ENCODE measurements at regions not wholly inside any gene's neighbourhood (a gene's known extent, or its start where the extent isn't known, plus 50 kb on each side); places are given as distances from the start of the nearest gene placed in this dataset.

GRCh38 chr7:32266932-32267475 is 196.8 kb upstream of the PDE1C start:
- BruUV-seq (replicated peaks) = no TSS peak
- intact Hi-C loops (cut with micrococcal nuclease; ENCODE audit: unreplicated experiment) = no loop called here
- CTCF ChIA-PET (ENCODE audit: unreplicated experiment) = interaction anchor here (0.6 kb wide), 1 partner anchor 27 kb away, joined by 4 read pairs; no protein-coding TSS in a partner anchor
- Histone ChIP-seq H3K9me3 (ENCODE audit: low read length) (no peaks in the 10 kb centered on the region), H3K4me2 (ENCODE audit: low read length) (no peak overlapping the region), H3K27ac (ENCODE audit: low read depth, low read length, poor library complexity, severe bottlenecking) (no peak overlapping the region), H3K4me1 (ENCODE audit: insufficient read depth, low read length, poor library complexity, severe bottlenecking) (no peaks in the 10 kb centered on the region), H3K9me2 (ENCODE audit: insufficient read depth, low read length) (no peaks in the 10 kb centered on the region), H3K79me2 (ENCODE audit: insufficient read depth, low read depth, low read length) (no peaks in the 10 kb centered on the region), H3K36me3 (ENCODE audit: insufficient read depth, low read length) (no peaks in the 10 kb centered on the region), H4K20me1 (ENCODE audit: insufficient read depth, low read length) (no peaks in the 10 kb centered on the region), H3K4me3 (ENCODE audit: low read depth, low read length, poor library complexity, severe bottlenecking) (no peak overlapping the region), H2AFZ (ENCODE audit: low read length) (no peak overlapping the region)
- DNase-seq (ENCODE audit: low spot score) = no peak
- no peak for TF ChIP-seq EZH2phosphoT487 (IDR thresholded peaks at IDR 0.05; ENCODE audit: borderline replicate concordance, low read depth, low read length)
- TF ChIP-seq, protein P1, sequence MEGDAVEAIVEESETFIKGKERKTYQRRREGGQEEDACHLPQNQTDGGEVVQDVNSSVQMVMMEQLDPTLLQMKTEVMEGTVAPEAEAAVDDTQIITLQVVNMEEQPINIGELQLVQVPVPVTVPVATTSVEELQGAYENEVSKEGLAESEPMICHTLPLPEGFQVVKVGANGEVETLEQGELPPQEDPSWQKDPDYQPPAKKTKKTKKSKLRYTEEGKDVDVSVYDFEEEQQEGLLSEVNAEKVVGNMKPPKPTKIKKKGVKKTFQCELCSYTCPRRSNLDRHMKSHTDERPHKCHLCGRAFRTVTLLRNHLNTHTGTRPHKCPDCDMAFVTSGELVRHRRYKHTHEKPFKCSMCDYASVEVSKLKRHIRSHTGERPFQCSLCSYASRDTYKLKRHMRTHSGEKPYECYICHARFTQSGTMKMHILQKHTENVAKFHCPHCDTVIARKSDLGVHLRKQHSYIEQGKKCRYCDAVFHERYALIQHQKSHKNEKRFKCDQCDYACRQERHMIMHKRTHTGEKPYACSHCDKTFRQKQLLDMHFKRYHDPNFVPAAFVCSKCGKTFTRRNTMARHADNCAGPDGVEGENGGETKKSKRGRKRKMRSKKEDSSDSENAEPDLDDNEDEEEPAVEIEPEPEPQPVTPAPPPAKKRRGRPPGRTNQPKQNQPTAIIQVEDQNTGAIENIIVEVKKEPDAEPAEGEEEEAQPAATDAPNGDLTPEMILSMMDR (conservative IDR thresholded peaks at IDR 0.05; ENCODE audit: low read length) = no peak
- POLR2A ChIA-PET = interaction anchor here (0.9 kb wide), 1 partner anchor 28 kb away, joined by 3 read pairs; no protein-coding TSS in a partner anchor

- CTCF ChIA-PET (ENCODE audit: unreplicated experiment) = no interaction called here
- Histone ChIP-seq H3K4me1 (ENCODE audit: insufficient read depth, low read length, poor library complexity, severe bottlenecking) (no peaks in the 10 kb centered on the region), H3K36me3 (ENCODE audit: insufficient read depth, low read length) (no peaks in the 10 kb centered on the region), H4K20me1 (ENCODE audit: insufficient read depth, low read length) (no peaks in the 10 kb centered on the region), H3K9me2 (ENCODE audit: insufficient read depth, low read length) (no peaks in the 10 kb centered on the region), H3K4me2 (ENCODE audit: low read length) (no peak overlapping the region), H3K9me3 (ENCODE audit: low read length) (no peaks in the 10 kb centered on the region), H3K27ac (ENCODE audit: low read depth, low read length, poor library complexity, severe bottlenecking) (no peak overlapping the region), H2AFZ (ENCODE audit: low read length) (no peak overlapping the region), H3K4me3 (ENCODE audit: low read depth, low read length, poor library complexity, severe bottlenecking) (no peak overlapping the region), H3K79me2 (ENCODE audit: insufficient read depth, low read depth, low read length) (no peaks in the 10 kb centered on the region)
- intact Hi-C loops (cut with micrococcal nuclease; ENCODE audit: unreplicated experiment) = no loop called here
- no peak for DNase-seq (ENCODE audit: low spot score)
- no peak for TF ChIP-seq EZH2phosphoT487 (IDR thresholded peaks at IDR 0.05; ENCODE audit: borderline replicate concordance, low read depth, low read length)
- TF ChIP-seq, protein P1 (conservative IDR thresholded peaks at IDR 0.05; ENCODE audit: low read length) = no peak
- no TSS peak for BruUV-seq (replicated peaks)
- POLR2A ChIA-PET = no interaction called here
Measured at GRCh38 chr7:32264702-32265284, 194.6 kb upstream of the PDE1C start.

GRCh38 chr7:32263611-32264010 is 193.4 kb upstream of the PDE1C start:
- POLR2A ChIA-PET = no interaction called here
- no peak overlapping the region for H3K27ac ChIP-seq (ENCODE audit: low read depth, low read length, poor library complexity, severe bottlenecking)
- TF ChIP-seq, protein P1 (conservative IDR thresholded peaks at IDR 0.05; ENCODE audit: low read length) = no peak
- TF ChIP-seq EZH2phosphoT487 (IDR thresholded peaks at IDR 0.05; ENCODE audit: borderline replicate concordance, low read depth, low read length) = no peak
- H3K4me1 ChIP-seq (ENCODE audit: insufficient read depth, low read length, poor library complexity, severe bottlenecking) = no peaks in the 10 kb centered on the region
- H4K20me1 ChIP-seq (ENCODE audit: insufficient read depth, low read length) = no peaks in the 10 kb centered on the region
- H3K4me2 ChIP-seq (ENCODE audit: low read length) = no peak overlapping the region
- no peaks in the 10 kb centered on the region for H3K36me3 ChIP-seq (ENCODE audit: insufficient read depth, low read length)
- no TSS peak for BruUV-seq (replicated peaks)
- H2AFZ ChIP-seq (ENCODE audit: low read length) = no peak overlapping the region
- H3K79me2 ChIP-seq (ENCODE audit: insufficient read depth, low read depth, low read length) = no peaks in the 10 kb centered on the region
- H3K4me3 ChIP-seq (ENCODE audit: low read depth, low read length, poor library complexity, severe bottlenecking) = no peak overlapping the region
- DNase-seq (ENCODE audit: low spot score) = no peak
- no peaks in the 10 kb centered on the region for H3K9me2 ChIP-seq (ENCODE audit: insufficient read depth, low read length)
- CTCF ChIA-PET (ENCODE audit: unreplicated experiment) = no interaction called here
- intact Hi-C loops (cut with micrococcal nuclease; ENCODE audit: unreplicated experiment) = no loop called here
- no peaks in the 10 kb centered on the region for H3K9me3 ChIP-seq (ENCODE audit: low read length)
